WTC11 (cell line): ENCODE measurements at regions not wholly inside any gene's neighbourhood (a gene's known extent, or its start where the extent isn't known, plus 50 kb on each side); places are given as distances from the start of the nearest gene placed in this dataset.

Experiments used
- CBFB ChIP-seq: sonication (generic); formaldehyde crosslinking; IDR thresholded peaks from 2 replicates; pipeline ENCODE4 v1.8.1; 2022; ENCODE audit warnings: mild to moderate bottlenecking, low read depth, missing genetic modification reagents
- IRF2 ChIP-seq: sonication (generic); formaldehyde crosslinking; IDR thresholded peaks from 2 replicates; pipeline ENCODE4 v1.8.0; 2022; ENCODE audit warnings: low read depth, missing genetic modification reagents, borderline replicate concordance
- TCF7 ChIP-seq: sonication (generic); formaldehyde crosslinking; IDR thresholded peaks from 2 replicates; pipeline ENCODE4 v1.8.0; 2022; ENCODE audit warnings: mild to moderate bottlenecking, low read depth, missing genetic modification reagents, moderate library complexity
- TEAD4 ChIP-seq: sonication (generic); formaldehyde crosslinking; IDR thresholded peaks from 2 replicates; pipeline ENCODE4 v1.8.0; 2022; ENCODE audit warnings: mild to moderate bottlenecking, missing genetic modification reagents
- TF ChIP-seq, protein P1 (sequence below): fragments of 200-600 bp; IDR thresholded peaks from 2 replicates; pipeline ENCODE4 v1.8.0; 2022; ENCODE audit warnings: antibody characterized with exemption
- TF ChIP-seq, protein P2 (sequence below): sonication (generic); formaldehyde crosslinking; IDR thresholded peaks from 2 replicates; pipeline ENCODE4 v1.8.1; 2022; ENCODE audit warnings: mild to moderate bottlenecking, moderate library complexity, missing genetic modification reagents
- TF ChIP-seq, protein P3 (sequence below): sonication (generic); formaldehyde crosslinking; IDR thresholded peaks from 2 replicates; pipeline ENCODE4 v1.8.0; 2022; ENCODE audit warnings: mild to moderate bottlenecking, missing genetic modification reagents
- TF ChIP-seq, protein P4 (sequence below): sonication (generic); formaldehyde crosslinking; conservative IDR thresholded peaks from 2 replicates; pipeline ENCODE4 v1.8.1; 2022; ENCODE audit warnings: mild to moderate bottlenecking, missing genetic modification reagents
- TF ChIP-seq, protein P5 (sequence below): sonication (generic); formaldehyde crosslinking; IDR thresholded peaks from 2 replicates; pipeline ENCODE4 v1.8.1; 2022; ENCODE audit warnings: low read depth, missing genetic modification reagents, borderline replicate concordance
- TF ChIP-seq, protein P6 (sequence below): sonication (generic); formaldehyde crosslinking; IDR thresholded peaks from 2 replicates; pipeline ENCODE4 v1.8.1; 2023; ENCODE audit warnings: mild to moderate bottlenecking, missing genetic modification reagents, moderate library complexity
- TF ChIP-seq, protein P7 (sequence below): sonication (generic); formaldehyde crosslinking; IDR thresholded peaks from 2 replicates; pipeline ENCODE4 v1.8.0; 2023; ENCODE audit warnings: missing genetic modification reagents, mild to moderate bottlenecking, borderline replicate concordance

DNA sequence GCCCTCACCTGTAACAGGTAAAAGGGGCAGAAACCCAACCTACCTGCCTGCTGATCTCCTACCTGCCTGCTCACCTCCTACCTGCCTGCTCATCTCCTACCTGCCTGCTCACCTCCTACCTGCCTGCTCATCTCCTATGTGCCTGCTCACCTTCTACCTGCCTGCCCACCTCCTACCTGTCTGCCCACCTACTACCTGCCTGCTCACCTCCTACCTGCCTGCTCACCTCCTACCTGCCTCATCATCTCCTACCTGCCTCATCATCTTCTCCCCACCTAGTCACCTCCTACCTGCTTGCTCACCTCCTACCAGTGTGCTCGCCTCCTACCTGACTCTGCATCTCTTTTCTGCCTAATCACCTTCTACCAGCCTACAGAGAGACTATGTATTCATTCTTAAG is 452.9 kb downstream of the MATN1 start:
- TF ChIP-seq, protein P1, sequence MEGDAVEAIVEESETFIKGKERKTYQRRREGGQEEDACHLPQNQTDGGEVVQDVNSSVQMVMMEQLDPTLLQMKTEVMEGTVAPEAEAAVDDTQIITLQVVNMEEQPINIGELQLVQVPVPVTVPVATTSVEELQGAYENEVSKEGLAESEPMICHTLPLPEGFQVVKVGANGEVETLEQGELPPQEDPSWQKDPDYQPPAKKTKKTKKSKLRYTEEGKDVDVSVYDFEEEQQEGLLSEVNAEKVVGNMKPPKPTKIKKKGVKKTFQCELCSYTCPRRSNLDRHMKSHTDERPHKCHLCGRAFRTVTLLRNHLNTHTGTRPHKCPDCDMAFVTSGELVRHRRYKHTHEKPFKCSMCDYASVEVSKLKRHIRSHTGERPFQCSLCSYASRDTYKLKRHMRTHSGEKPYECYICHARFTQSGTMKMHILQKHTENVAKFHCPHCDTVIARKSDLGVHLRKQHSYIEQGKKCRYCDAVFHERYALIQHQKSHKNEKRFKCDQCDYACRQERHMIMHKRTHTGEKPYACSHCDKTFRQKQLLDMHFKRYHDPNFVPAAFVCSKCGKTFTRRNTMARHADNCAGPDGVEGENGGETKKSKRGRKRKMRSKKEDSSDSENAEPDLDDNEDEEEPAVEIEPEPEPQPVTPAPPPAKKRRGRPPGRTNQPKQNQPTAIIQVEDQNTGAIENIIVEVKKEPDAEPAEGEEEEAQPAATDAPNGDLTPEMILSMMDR = no peak
- TF ChIP-seq, protein P2, sequence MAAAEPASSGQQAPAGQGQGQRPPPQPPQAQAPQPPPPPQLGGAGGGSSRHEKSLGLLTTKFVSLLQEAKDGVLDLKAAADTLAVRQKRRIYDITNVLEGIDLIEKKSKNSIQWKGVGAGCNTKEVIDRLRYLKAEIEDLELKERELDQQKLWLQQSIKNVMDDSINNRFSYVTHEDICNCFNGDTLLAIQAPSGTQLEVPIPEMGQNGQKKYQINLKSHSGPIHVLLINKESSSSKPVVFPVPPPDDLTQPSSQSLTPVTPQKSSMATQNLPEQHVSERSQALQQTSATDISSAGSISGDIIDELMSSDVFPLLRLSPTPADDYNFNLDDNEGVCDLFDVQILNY (CRISPR knock-in tag) = no peak
- TF ChIP-seq, protein P3, sequence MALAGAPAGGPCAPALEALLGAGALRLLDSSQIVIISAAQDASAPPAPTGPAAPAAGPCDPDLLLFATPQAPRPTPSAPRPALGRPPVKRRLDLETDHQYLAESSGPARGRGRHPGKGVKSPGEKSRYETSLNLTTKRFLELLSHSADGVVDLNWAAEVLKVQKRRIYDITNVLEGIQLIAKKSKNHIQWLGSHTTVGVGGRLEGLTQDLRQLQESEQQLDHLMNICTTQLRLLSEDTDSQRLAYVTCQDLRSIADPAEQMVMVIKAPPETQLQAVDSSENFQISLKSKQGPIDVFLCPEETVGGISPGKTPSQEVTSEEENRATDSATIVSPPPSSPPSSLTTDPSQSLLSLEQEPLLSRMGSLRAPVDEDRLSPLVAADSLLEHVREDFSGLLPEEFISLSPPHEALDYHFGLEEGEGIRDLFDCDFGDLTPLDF (CRISPR knock-in tag) = no peak
- TF ChIP-seq, protein P4, sequence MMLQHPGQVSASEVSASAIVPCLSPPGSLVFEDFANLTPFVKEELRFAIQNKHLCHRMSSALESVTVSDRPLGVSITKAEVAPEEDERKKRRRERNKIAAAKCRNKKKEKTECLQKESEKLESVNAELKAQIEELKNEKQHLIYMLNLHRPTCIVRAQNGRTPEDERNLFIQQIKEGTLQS = no peak
- no peak for TF ChIP-seq TCF7 (CRISPR knock-in tag)
- TF ChIP-seq, protein P5, sequence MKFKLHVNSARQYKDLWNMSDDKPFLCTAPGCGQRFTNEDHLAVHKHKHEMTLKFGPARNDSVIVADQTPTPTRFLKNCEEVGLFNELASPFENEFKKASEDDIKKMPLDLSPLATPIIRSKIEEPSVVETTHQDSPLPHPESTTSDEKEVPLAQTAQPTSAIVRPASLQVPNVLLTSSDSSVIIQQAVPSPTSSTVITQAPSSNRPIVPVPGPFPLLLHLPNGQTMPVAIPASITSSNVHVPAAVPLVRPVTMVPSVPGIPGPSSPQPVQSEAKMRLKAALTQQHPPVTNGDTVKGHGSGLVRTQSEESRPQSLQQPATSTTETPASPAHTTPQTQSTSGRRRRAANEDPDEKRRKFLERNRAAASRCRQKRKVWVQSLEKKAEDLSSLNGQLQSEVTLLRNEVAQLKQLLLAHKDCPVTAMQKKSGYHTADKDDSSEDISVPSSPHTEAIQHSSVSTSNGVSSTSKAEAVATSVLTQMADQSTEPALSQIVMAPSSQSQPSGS = no peak
- no peak for TF ChIP-seq TEAD4 (CRISPR knock-in tag)
- TF ChIP-seq, protein P6, sequence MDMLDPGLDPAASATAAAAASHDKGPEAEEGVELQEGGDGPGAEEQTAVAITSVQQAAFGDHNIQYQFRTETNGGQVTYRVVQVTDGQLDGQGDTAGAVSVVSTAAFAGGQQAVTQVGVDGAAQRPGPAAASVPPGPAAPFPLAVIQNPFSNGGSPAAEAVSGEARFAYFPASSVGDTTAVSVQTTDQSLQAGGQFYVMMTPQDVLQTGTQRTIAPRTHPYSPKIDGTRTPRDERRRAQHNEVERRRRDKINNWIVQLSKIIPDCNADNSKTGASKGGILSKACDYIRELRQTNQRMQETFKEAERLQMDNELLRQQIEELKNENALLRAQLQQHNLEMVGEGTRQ (CRISPR knock-in tag) = no peak
- TF ChIP-seq CBFB (CRISPR knock-in tag) = no peak
- TF ChIP-seq, protein P7, sequence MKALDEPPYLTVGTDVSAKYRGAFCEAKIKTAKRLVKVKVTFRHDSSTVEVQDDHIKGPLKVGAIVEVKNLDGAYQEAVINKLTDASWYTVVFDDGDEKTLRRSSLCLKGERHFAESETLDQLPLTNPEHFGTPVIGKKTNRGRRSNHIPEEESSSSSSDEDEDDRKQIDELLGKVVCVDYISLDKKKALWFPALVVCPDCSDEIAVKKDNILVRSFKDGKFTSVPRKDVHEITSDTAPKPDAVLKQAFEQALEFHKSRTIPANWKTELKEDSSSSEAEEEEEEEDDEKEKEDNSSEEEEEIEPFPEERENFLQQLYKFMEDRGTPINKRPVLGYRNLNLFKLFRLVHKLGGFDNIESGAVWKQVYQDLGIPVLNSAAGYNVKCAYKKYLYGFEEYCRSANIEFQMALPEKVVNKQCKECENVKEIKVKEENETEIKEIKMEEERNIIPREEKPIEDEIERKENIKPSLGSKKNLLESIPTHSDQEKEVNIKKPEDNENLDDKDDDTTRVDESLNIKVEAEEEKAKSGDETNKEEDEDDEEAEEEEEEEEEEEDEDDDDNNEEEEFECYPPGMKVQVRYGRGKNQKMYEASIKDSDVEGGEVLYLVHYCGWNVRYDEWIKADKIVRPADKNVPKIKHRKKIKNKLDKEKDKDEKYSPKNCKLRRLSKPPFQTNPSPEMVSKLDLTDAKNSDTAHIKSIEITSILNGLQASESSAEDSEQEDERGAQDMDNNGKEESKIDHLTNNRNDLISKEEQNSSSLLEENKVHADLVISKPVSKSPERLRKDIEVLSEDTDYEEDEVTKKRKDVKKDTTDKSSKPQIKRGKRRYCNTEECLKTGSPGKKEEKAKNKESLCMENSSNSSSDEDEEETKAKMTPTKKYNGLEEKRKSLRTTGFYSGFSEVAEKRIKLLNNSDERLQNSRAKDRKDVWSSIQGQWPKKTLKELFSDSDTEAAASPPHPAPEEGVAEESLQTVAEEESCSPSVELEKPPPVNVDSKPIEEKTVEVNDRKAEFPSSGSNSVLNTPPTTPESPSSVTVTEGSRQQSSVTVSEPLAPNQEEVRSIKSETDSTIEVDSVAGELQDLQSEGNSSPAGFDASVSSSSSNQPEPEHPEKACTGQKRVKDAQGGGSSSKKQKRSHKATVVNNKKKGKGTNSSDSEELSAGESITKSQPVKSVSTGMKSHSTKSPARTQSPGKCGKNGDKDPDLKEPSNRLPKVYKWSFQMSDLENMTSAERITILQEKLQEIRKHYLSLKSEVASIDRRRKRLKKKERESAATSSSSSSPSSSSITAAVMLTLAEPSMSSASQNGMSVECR (CRISPR knock-in tag) = no peak
- TF ChIP-seq IRF2 (CRISPR knock-in tag) = no peak
